Keratinocyte (primary cell): ENCODE measurements at regions not wholly inside any gene's neighbourhood (a gene's known extent, or its start where the extent isn't known, plus 50 kb on each side); places are given as distances from the start of the nearest gene placed in this dataset.

ENCODE experiments used
- DNase-seq: peaks from one replicate; pipeline ENCODE4 v3.0.0-alpha.2; 2011; ENCODE audit warnings: low read depth, missing footprints, low spot score
- FAIRE-seq: peaks from 2 replicates; lab custom pipeline; 2011; peaks lifted over from hg19 to GRCh38; lab: Jason Lieb, UNC
- H2AFZ ChIP-seq: 2 replicates; pipeline ENCODE4 v1.6.0; 2012; ENCODE audit warnings: low read length, control low read depth, inconsistent platforms; ENCODE audit not compliant: control insufficient read depth
- H3K27ac ChIP-seq: 2 replicates; pipeline ENCODE4 v1.5.1; 2011; ENCODE audit warnings: low read length; ENCODE audit not compliant: control insufficient read depth, insufficient read depth
- H3K27me3 ChIP-seq: 3 replicates; pipeline ENCODE4 v1.6.0; 2011; ENCODE audit warnings: low read length; ENCODE audit not compliant: control insufficient read depth, insufficient read depth; ENCODE audit errors: extremely low read depth
- H3K36me3 ChIP-seq, 2 experiments: 2 replicates in 1 of 2; 3 replicates in 1 of 2; pipeline ENCODE4 v1.5.1; 2011; ENCODE audit warnings: low read length in 2 of 2, mild to moderate bottlenecking in 1 of 2; ENCODE audit not compliant: control insufficient read depth in 2 of 2, insufficient read depth in 2 of 2; ENCODE audit errors: extremely low read depth in 1 of 2
- H3K4me1 ChIP-seq: 3 replicates; pipeline ENCODE4 v1.5.1; 2011; ENCODE audit warnings: low read length; ENCODE audit not compliant: control insufficient read depth, insufficient read depth; ENCODE audit errors: extremely low read depth
- H3K4me2 ChIP-seq: 3 replicates; pipeline ENCODE4 v1.6.0; 2011; ENCODE audit warnings: low read depth, low read length; ENCODE audit not compliant: control insufficient read depth, insufficient read depth; ENCODE audit errors: extremely low read depth
- H3K4me3 ChIP-seq, 3 experiments: fragments of 200-600 bp in 1 of 3; sonication (generic) in 1 of 3; 2 replicates in 2 of 3; 3 replicates in 1 of 3; pipeline ENCODE4 v1.5.1; 2011 to 2016; ENCODE audit warnings: low read length in 3 of 3, mild to moderate bottlenecking in 3 of 3, control low read depth in 2 of 3, inconsistent platforms in 1 of 3, low read depth in 1 of 3, mixed read lengths in 1 of 3, mixed run types in 1 of 3, moderate library complexity in 1 of 3; ENCODE audit not compliant: control insufficient read depth in 2 of 3, insufficient read depth in 2 of 3; ENCODE audit errors: extremely low read depth in 1 of 3
- H3K79me2 ChIP-seq: 2 replicates; pipeline ENCODE4 v1.6.0; 2012; ENCODE audit warnings: low read length; ENCODE audit not compliant: control insufficient read depth, insufficient read depth
- H3K9ac ChIP-seq: 3 replicates; pipeline ENCODE4 v1.6.0; 2011; ENCODE audit warnings: low read length; ENCODE audit not compliant: control insufficient read depth, insufficient read depth; ENCODE audit errors: extremely low read depth
- H3K9me1 ChIP-seq: 3 replicates; pipeline ENCODE4 v1.6.0; 2011; ENCODE audit warnings: low read length; ENCODE audit not compliant: control insufficient read depth, insufficient read depth; ENCODE audit errors: extremely low read depth
- H3K9me3 ChIP-seq: 2 replicates; pipeline ENCODE4 v1.5.1; 2012; ENCODE audit warnings: low read depth, low read length; ENCODE audit not compliant: control insufficient read depth
- H4K20me1 ChIP-seq: 3 replicates; pipeline ENCODE4 v1.6.0; 2011; ENCODE audit warnings: low read length; ENCODE audit not compliant: control insufficient read depth, insufficient read depth; ENCODE audit errors: extremely low read depth
- EZH2 ChIP-seq: IDR thresholded peaks from one replicate; pipeline ENCODE4 v1.6.1; 2012; ENCODE audit warnings: inconsistent platforms, mild to moderate bottlenecking, low read length, moderate library complexity
- dilution Hi-C: fragments of 300-500 bp; cut with MboI; formaldehyde crosslinking; loops from one replicate; pipeline ENCODE4 v1.7.0; 2020; ENCODE audit warnings: low sequenced_read_pairs; ENCODE audit not compliant: extremely low pct_ligation_motif_present
- TF ChIP-seq, protein P1 (sequence below), 3 experiments: IDR thresholded peaks in 1 of 3; conservative IDR thresholded peaks in 1 of 3; optimal IDR thresholded peaks in 1 of 3; 2 replicates in 2 of 3; 3 replicates in 1 of 3; pipeline versions ENCODE3 to v1.5.1; 2011; ENCODE audit warnings: low read length in 3 of 3, mild to moderate bottlenecking in 3 of 3, moderate library complexity in 2 of 3, control low read depth in 1 of 3, inconsistent platforms in 1 of 3; ENCODE audit not compliant: insufficient read depth in 2 of 3; ENCODE audit errors: extremely low read depth in 1 of 3

DNA sequence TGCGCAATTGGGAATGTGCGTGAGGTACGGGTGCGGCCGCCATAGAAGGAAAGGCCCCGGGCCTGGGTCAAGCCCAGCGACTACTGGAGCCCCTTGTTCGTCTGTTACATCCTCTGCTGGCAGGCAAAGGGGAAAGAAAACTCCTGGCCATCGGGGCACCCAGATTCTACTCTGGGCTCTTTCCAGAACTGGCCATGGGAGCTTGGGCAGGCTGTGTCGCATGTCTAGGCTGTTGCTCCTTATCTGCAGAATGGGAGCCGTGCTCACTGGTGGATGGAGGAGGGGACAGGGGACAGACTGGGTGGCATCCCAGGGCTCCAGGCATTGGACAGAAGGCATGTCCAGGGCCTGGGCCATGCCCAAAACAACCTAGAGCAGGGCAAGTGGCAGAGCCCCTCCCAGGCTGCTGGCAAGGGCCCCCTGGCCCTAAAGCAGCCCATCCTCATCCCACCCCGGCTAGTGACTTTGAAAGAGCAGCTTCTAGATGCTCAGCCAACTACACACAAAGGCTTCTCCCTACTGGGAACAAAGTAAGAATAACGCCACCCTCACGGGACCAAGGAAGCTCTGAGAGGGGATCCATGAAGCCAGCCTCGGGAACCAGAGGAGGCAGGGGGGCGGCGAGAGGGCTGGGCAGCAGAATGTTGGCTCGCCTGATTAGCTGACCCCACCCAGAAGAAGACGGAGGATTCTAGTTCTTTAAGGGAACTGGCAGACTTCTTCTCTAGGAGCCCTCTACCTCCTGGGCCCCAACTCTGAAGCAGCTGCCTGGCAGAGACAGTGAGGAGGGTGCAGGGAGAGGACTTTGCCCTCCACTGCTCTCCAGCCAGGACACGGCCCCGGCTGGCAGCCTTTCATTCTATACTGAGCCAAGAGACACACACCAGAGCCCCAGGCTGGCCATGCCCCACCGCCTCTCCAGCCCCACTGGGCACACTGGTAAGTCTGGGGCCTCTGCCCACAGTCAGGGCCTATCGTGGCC, 96.8 kb downstream of the SINHCAF start:
- no peak overlapping the region for H3K27ac ChIP-seq
- no peaks in the 10 kb centered on the region for H3K79me2 ChIP-seq
- TF ChIP-seq EZH2: no peak
- TF ChIP-seq, protein P1, sequence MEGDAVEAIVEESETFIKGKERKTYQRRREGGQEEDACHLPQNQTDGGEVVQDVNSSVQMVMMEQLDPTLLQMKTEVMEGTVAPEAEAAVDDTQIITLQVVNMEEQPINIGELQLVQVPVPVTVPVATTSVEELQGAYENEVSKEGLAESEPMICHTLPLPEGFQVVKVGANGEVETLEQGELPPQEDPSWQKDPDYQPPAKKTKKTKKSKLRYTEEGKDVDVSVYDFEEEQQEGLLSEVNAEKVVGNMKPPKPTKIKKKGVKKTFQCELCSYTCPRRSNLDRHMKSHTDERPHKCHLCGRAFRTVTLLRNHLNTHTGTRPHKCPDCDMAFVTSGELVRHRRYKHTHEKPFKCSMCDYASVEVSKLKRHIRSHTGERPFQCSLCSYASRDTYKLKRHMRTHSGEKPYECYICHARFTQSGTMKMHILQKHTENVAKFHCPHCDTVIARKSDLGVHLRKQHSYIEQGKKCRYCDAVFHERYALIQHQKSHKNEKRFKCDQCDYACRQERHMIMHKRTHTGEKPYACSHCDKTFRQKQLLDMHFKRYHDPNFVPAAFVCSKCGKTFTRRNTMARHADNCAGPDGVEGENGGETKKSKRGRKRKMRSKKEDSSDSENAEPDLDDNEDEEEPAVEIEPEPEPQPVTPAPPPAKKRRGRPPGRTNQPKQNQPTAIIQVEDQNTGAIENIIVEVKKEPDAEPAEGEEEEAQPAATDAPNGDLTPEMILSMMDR (optimal IDR thresholded peaks at IDR 0.05 in 1 of 3, IDR thresholded peaks at IDR 0.05 in 1 of 3, conservative IDR thresholded peaks at IDR 0.05 in 1 of 3; ENCODE audit: extremely low read depth in 1 of 3, insufficient read depth in 2 of 3, low read length in 3 of 3): no peak
- H3K9ac ChIP-seq: no peak overlapping the region
- dilution Hi-C loops: no loop called here
- H3K4me2 ChIP-seq: no peak overlapping the region
- H3K4me1 ChIP-seq: peaks cover 6% of the 10 kb centered on the region
- H3K36me3 ChIP-seq: no peaks in the 10 kb centered on the region
- DNase-seq (no peak), FAIRE-seq (no peak)
- H2AFZ ChIP-seq: no peak overlapping the region
- H3K27me3 ChIP-seq: peaks cover 23% of the 10 kb centered on the region
- H4K20me1 ChIP-seq: no peaks in the 10 kb centered on the region
- no peaks in the 10 kb centered on the region for H3K9me1 ChIP-seq
- H3K4me3 ChIP-seq: no peak overlapping the region
- peaks cover 2% of the 10 kb centered on the region for H3K9me3 ChIP-seq

- Histone ChIP-seq H3K9ac (no peak overlapping the region), H3K4me1 (peaks cover 6% of the 10 kb centered on the region), H2AFZ (no peak overlapping the region), H3K27me3 (peaks cover 24% of the 10 kb centered on the region), H3K9me1 (no peaks in the 10 kb centered on the region), H3K9me3 (peaks cover 2% of the 10 kb centered on the region), H3K27ac (no peak overlapping the region), H3K4me3 (no peak overlapping the region), H4K20me1 (no peaks in the 10 kb centered on the region), H3K36me3 (no peaks in the 10 kb centered on the region), H3K4me2 (peak overlapping the region; percentile 30), H3K79me2 (no peaks in the 10 kb centered on the region)
- dilution Hi-C loops: no loop called here
- FAIRE-seq: peak; percentile 20
- TF ChIP-seq, protein P1 (optimal IDR thresholded peaks at IDR 0.05 in 1 of 3, IDR thresholded peaks at IDR 0.05 in 1 of 3, conservative IDR thresholded peaks at IDR 0.05 in 1 of 3; ENCODE audit: extremely low read depth in 1 of 3, insufficient read depth in 2 of 3, low read length in 3 of 3): no peak
- TF ChIP-seq EZH2: no peak
- DNase-seq: no peak
Observed at GRCh38 chr12:31230004-31230403, 95.9 kb downstream of the SINHCAF start.
